H1 (cell line): ENCODE measurements at regions not wholly inside any gene's neighbourhood (a gene's known extent, or its start where the extent isn't known, plus 50 kb on each side); places are given as distances from the start of the nearest gene placed in this dataset.

Source experiments
- NRF1 ChIP-seq: IDR thresholded peaks from 2 replicates; pipeline ENCODE4 v1.6.1; 2011; ENCODE audit warnings: mild to moderate bottlenecking, low read depth, low read length, improper control_type of control experiment
- POLR2AphosphoS5 ChIP-seq: IDR thresholded peaks from 2 replicates; pipeline ENCODE4 v1.6.1; 2011; ENCODE audit warnings: low read depth, low read length
- SRF ChIP-seq: IDR thresholded peaks from 2 replicates; pipeline ENCODE4 v1.6.1; 2011; ENCODE audit warnings: mild to moderate bottlenecking, low read depth, low read length, moderate library complexity

- TF ChIP-seq SRF, result no peak
- TF ChIP-seq POLR2AphosphoS5, result no peak
- TF ChIP-seq NRF1, result no peak
These were observed 180.2 kb upstream of the CBLB start (continued) for GRCh38 chr3:106048946-106049481.
